Liver (tissue), 7 donors: ENCODE measurements at regions not wholly inside any gene's neighbourhood (a gene's known extent, or its start where the extent isn't known, plus 50 kb on each side); places are given as distances from the start of the nearest gene placed in this dataset.

Experiments
- DNase-seq: peaks from one replicate; pipeline ENCODE4 v3.0.0-alpha.2; 2017; ENCODE audit warnings: low spot score
- H3K27ac ChIP-seq, 2 donors: one replicate each; pipeline ENCODE4 v1.7.0; 2013; ENCODE audit warnings: inconsistent platforms in 2 of 2, low read length in 2 of 2, control low read depth in 1 of 2, low read depth in 1 of 2, mild to moderate bottlenecking in 1 of 2
- H3K27me3 ChIP-seq, 4 donors: one replicate each; pipeline versions ENCODE4 v1.6.1 to v1.7.0; 2013; ENCODE audit warnings: low read length in 3 of 4, inconsistent platforms in 1 of 4, mild to moderate bottlenecking in 1 of 4, moderate library complexity in 1 of 4; ENCODE audit not compliant: control insufficient read depth in 4 of 4, insufficient read depth in 4 of 4
- H3K36me3 ChIP-seq, 4 donors: one replicate each; pipeline versions ENCODE4 v1.6.1 to v1.7.0; 2013; ENCODE audit warnings: low read length in 3 of 4, mild to moderate bottlenecking in 3 of 4, low read depth in 1 of 4, moderate library complexity in 1 of 4; ENCODE audit not compliant: control insufficient read depth in 4 of 4, insufficient read depth in 3 of 4
- H3K4me1 ChIP-seq, 4 donors: one replicate each; pipeline versions ENCODE4 v1.6.1 to v1.7.0; 2013; ENCODE audit warnings: low read length in 3 of 4, mild to moderate bottlenecking in 3 of 4, moderate library complexity in 1 of 4; ENCODE audit not compliant: control insufficient read depth in 4 of 4, insufficient read depth in 4 of 4
- H3K4me3 ChIP-seq, 3 donors: one replicate each; pipeline versions ENCODE4 v1.6.1 to v1.7.0; 2013; ENCODE audit warnings: low read length in 3 of 3, control low read depth in 1 of 3, low read depth in 1 of 3, mild to moderate bottlenecking in 1 of 3
- H3K9ac ChIP-seq, 2 donors: one replicate each; pipeline ENCODE4 v1.7.0; 2013; ENCODE audit warnings: low read length in 2 of 2, mild to moderate bottlenecking in 2 of 2, moderate library complexity in 2 of 2, control low read depth in 1 of 2, low read depth in 1 of 2
- H3K9me3 ChIP-seq, 4 donors: one replicate each; pipeline versions ENCODE4 v1.6.1 to v1.7.0; 2013; ENCODE audit warnings: low read length in 3 of 4; ENCODE audit not compliant: control insufficient read depth in 4 of 4
- ATF3 ChIP-seq: IDR thresholded peaks from 2 replicates; pipeline ENCODE4 v1.6.1; 2016; ENCODE audit warnings: antibody characterized with exemption
- CTCF ChIP-seq: fragments of 150-350 bp; IDR thresholded peaks from 2 replicates; pipeline ENCODE4 v1.5.1; 2017; ENCODE audit warnings: improper control_type of control experiment, low read depth, low read length; ENCODE audit not compliant: missing input control
- EGR1 ChIP-seq, 2 donors: IDR thresholded peaks; 2 replicates each; pipeline ENCODE4 v1.6.1; 2016 to 2018; ENCODE audit warnings: antibody characterized with exemption in 2 of 2, low read depth in 2 of 2
- FOXA1 ChIP-seq: IDR thresholded peaks from 2 replicates; pipeline ENCODE4 v1.6.1; 2016; ENCODE audit warnings: antibody characterized with exemption
- FOXA2 ChIP-seq: IDR thresholded peaks from 2 replicates; pipeline ENCODE4 v1.6.1; 2016; ENCODE audit warnings: antibody characterized with exemption
- GABPA ChIP-seq, 2 donors: IDR thresholded peaks in 1 of 2; conservative IDR thresholded peaks in 1 of 2; 2 replicates each; pipeline ENCODE4 v1.6.1; 2016; ENCODE audit warnings: antibody characterized with exemption in 2 of 2, mild to moderate bottlenecking in 1 of 2, moderate library complexity in 1 of 2
- HNF4A ChIP-seq, 2 donors: conservative IDR thresholded peaks; 2 replicates each; pipeline ENCODE4 v1.6.1; 2016; ENCODE audit warnings: antibody characterized with exemption in 2 of 2, mild to moderate bottlenecking in 2 of 2
- HNF4G ChIP-seq: IDR thresholded peaks from 2 replicates; pipeline ENCODE4 v1.6.1; 2016; ENCODE audit warnings: antibody characterized with exemption
- JUND ChIP-seq, 2 donors: IDR thresholded peaks; 2 replicates each; pipeline ENCODE4 v1.6.1; 2016; ENCODE audit warnings: antibody characterized with exemption in 2 of 2
- MAX ChIP-seq: IDR thresholded peaks from 2 replicates; pipeline ENCODE4 v1.6.1; 2016; ENCODE audit warnings: antibody characterized with exemption
- NR2F2 ChIP-seq: IDR thresholded peaks from 2 replicates; pipeline ENCODE4 v1.6.1; 2016; ENCODE audit warnings: antibody characterized with exemption
- RAD21 ChIP-seq, 2 donors: IDR thresholded peaks; 2 replicates each; pipeline ENCODE4 v1.6.1; 2016; ENCODE audit warnings: antibody characterized with exemption in 2 of 2, mild to moderate bottlenecking in 2 of 2
- REST ChIP-seq: IDR thresholded peaks from 2 replicates; pipeline ENCODE4 v1.6.1; 2016; ENCODE audit warnings: antibody characterized with exemption, mild to moderate bottlenecking
- RXRA ChIP-seq, 2 donors: IDR thresholded peaks; 2 replicates each; pipeline ENCODE4 v1.6.1; 2017 to 2018; ENCODE audit warnings: antibody characterized with exemption in 2 of 2, mild to moderate bottlenecking in 1 of 2
- SP1 ChIP-seq: IDR thresholded peaks from 2 replicates; pipeline ENCODE4 v1.6.1; 2018; ENCODE audit warnings: antibody characterized with exemption, mild to moderate bottlenecking
- TAF1 ChIP-seq: conservative IDR thresholded peaks from 2 replicates; pipeline ENCODE4 v1.6.1; 2016; ENCODE audit warnings: antibody characterized with exemption, mild to moderate bottlenecking
- YY1 ChIP-seq: IDR thresholded peaks from 2 replicates; pipeline ENCODE4 v1.6.1; 2016; ENCODE audit warnings: antibody characterized with exemption, mild to moderate bottlenecking
- ZBTB33 ChIP-seq: IDR thresholded peaks from 2 replicates; pipeline ENCODE4 v1.6.1; 2016; ENCODE audit warnings: antibody characterized with exemption
- donor health status: healthy.
- donor health status: healthy.
- donor health status: healthy.
- donor health status: healthy.

GRCh38 chr12:46477541-46477940 is 105.0 kb upstream of the SLC38A2 start:
- H3K9me3 ChIP-seq: no peaks in the 10 kb centered on the region
- peaks cover 0 to 12% (median 6%) of the 10 kb centered on the region in 4 donors for H3K4me1 ChIP-seq
- no peak for DNase-seq

More at GRCh38 chr12:46477541-46477940, 105.0 kb upstream of the SLC38A2 start:
- Histone ChIP-seq H3K36me3 (no peaks in the 10 kb centered on the region), H3K4me3 (no peak overlapping the region), H3K27me3 (no peaks in the 10 kb centered on the region), H3K9ac (no peak overlapping the region), H3K27ac (no peak overlapping the region)
- TF ChIP-seq YY1 (no peak), FOXA1 (no peak), RXRA (IDR thresholded peaks at IDR 0.05) (no peak), GABPA (IDR thresholded peaks at IDR 0.05 in 1 of 2, conservative IDR thresholded peaks at IDR 0.05 in 1 of 2) (no peak), MAX (no peak), ZBTB33 (no peak), HNF4A (conservative IDR thresholded peaks at IDR 0.05) (no peak), CTCF (no peak), JUND (IDR thresholded peaks at IDR 0.05) (no peak), REST (no peak), HNF4G (no peak), FOXA2 (no peak), RAD21 (IDR thresholded peaks at IDR 0.05) (no peak), EGR1 (IDR thresholded peaks at IDR 0.05; ENCODE audit: low read depth in 2 of 2) (no peak), NR2F2 (no peak), ATF3 (no peak), SP1 (no peak), TAF1 (no peak)
